ENCODE measurements at regions not wholly inside any gene's neighbourhood (a gene's known extent, or its start where the extent isn't known, plus 50 kb on each side); places are given as distances from the start of the nearest gene placed in this dataset.
"Not testable (repeated sequence)": the region's sequence is repeated elsewhere in the genome, so short reads cannot be mapped to it uniquely, and the experiment has no call there.

DNA sequence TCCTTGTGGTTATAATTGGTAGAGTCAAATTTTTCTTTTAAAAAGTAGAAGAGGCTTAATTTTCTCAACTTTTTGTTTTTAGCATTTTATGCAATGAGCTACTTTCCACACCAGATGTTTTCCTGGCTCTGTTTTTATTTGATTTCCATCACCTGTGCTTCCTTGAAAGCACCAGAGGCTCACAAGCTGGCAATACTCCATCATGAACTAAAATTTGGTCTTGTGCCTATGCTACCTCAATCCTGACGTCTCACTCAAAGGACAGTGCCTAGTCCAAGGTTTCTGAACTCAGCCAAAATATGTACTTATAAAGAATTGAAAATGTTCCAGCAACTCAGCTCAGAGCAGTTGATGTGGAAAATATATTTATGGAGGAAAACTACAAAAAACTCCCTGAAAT is 914.0 kb upstream of the PRKX start:
- no peak overlapping the region for H3K4me3 ChIP-seq
- CTCF ChIA-PET = interaction anchor here (0.5 kb wide), 1 partner anchor 686 kb away, joined by 3 read pairs; no protein-coding TSS in a partner anchor
- H3K27ac ChIP-seq = no peak overlapping the region
- POLR2A ChIA-PET = no interaction called here
- no peak for ATAC-seq
- 0% methylated on average over 1 of the region's 1 CpG for WGBS (ENCODE audit: missing lambda C conversion rate)
- FAIRE-seq = peak; percentile 32
- DNase-seq (ENCODE audit: low read depth in 1 of 2, low spot score in 1 of 2) = no peak
- H3K9me3 ChIP-seq = no peaks in the 10 kb centered on the region
- TF ChIP-seq TFCP2L1 (CRISPR knock-in tag; IDR thresholded peaks at IDR 0.05) = no peak
- TF ChIP-seq NFE2L2 (conservative IDR thresholded peaks at IDR 0.05; ENCODE audit: low read length) = no peak
- no peak for TF ChIP-seq NR3C1 (IDR thresholded peaks at IDR 0.05)
- TF ChIP-seq POLR2AphosphoS2 (conservative IDR thresholded peaks at IDR 0.05; ENCODE audit: low read length) = no peak
- TF ChIP-seq EP300 (IDR thresholded peaks at IDR 0.05) = no peak
- no peak for TF ChIP-seq NPAS2 (CRISPR knock-in tag; IDR thresholded peaks at IDR 0.05; ENCODE audit: borderline replicate concordance)
- TF ChIP-seq MYC (IDR thresholded peaks at IDR 0.05; ENCODE audit: borderline replicate concordance, low read length) = no peak
- no peak for TF ChIP-seq JUNB (IDR thresholded peaks at IDR 0.05)
- TF ChIP-seq HOXB13 (CRISPR knock-in tag; IDR thresholded peaks at IDR 0.05; ENCODE audit: low read depth) = no peak
- no peak for TF ChIP-seq KDM1A (IDR thresholded peaks at IDR 0.05; ENCODE audit: low read depth)
- H3K4me2 ChIP-seq = no peak overlapping the region
- no peaks in the 10 kb centered on the region for H3K4me1 ChIP-seq

DNA sequence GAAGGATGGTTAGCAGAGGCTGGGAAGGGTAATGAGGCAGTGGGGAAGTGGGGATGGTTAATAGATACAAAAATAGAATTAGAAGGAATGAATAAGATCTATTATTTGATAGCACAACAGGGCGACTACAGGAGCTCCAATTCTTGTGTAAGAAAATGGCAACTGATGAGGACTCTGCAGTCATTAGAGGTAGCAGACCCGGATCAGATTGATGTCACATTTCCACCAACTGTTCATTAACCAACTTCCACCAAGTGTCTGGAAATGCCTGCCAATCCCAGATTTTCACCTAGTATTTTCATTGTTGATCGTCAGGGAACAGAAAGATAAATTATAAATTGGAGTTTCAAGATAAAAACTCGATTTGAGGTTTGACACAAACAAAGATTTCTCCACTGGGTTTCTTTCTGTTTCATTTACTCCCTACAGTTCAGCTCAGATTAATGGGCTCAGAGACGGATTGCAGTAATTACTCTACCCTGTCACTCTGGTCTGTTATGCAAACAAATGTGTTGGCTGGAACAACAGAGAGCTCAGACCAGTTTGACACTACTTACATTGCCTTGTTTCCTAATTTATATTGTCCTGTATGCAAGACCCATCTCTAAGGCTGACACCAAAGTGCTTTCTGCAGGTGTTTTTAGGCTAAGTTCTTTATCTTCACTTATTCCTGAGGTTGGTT is 909.2 kb upstream of the PRKX start:
- WGBS (ENCODE audit: missing lambda C conversion rate) = 8% methylated on average over 5 of the region's 5 CpGs
- no peak overlapping the region for H3K27ac ChIP-seq
- FAIRE-seq = peak; percentile 83
- no peak overlapping the region for H3K4me3 ChIP-seq
- no peaks in the 10 kb centered on the region for H3K9me3 ChIP-seq
- H3K4me2 ChIP-seq = no peak overlapping the region
- ChIA-PET POLR2A (no interaction called here), CTCF (no interaction called here)
- no peak for ATAC-seq
- no peaks in the 10 kb centered on the region for H3K4me1 ChIP-seq
- DNase-seq (ENCODE audit: low read depth in 1 of 2, low spot score in 1 of 2) = no peak
- no peak for TF ChIP-seq POLR2AphosphoS2 (conservative IDR thresholded peaks at IDR 0.05; ENCODE audit: low read length)
- TF ChIP-seq RARB (CRISPR knock-in tag; IDR thresholded peaks at IDR 0.05) = no peak

DNA sequence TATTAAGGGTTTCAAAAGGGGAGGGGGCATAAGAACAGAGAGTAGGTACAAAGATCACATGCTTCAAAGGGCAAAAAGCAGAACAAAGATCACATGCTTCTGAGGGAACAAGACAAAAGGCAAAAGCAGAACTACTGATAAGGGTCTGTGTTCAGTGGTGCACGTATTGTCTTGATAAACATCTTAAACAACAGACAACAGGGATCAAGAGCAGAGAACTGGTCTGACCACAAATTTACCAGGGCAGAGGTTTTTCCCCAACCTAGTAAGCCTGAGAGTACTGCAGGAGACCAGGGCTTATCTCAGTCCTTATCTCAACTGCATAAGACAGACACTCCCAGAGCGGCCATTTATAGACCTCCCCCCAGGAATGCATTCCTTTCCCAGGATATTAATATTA is 900.2 kb upstream of the PRKX start:
- DNase-seq (ENCODE audit: low read depth in 1 of 2, low spot score in 1 of 2); ATAC-seq; H3K4me3 ChIP-seq; H3K9me3 ChIP-seq; H3K4me2 ChIP-seq; CTCF ChIA-PET; H3K27ac ChIP-seq; H3K4me1 ChIP-seq; POLR2A ChIA-PET: not testable (repeated sequence)
- 34% methylated on average over 2 of the region's 2 CpGs for WGBS (ENCODE audit: missing lambda C conversion rate)
- FAIRE-seq = peak; percentile 13

DNA sequence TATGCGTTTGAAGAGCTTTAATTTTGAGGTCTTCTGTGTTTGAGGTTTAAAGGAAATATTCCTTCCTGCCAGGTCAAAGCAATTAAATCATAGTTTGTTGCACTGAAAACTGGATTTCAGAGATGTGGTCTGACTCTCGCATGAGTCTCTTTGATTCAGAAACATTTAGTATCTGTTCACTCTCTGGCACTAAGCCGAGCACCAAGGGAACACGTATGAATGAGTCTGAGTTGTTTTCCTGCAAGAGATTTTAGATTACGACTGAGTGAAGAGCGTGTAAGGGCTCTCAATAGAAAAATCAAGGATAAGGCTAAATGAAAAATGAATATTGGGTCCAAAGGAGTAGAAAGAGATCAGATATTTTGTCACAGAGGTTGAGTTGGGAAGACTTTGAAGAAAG is 875.4 kb upstream of the PRKX start:
- H3K4me1 ChIP-seq = no peaks in the 10 kb centered on the region
- TF ChIP-seq ZC3H11A (IDR thresholded peaks at IDR 0.05) (no peak), ZSCAN20 (CRISPR knock-in tag; IDR thresholded peaks at IDR 0.05) (no peak), FOSL2 (IDR thresholded peaks at IDR 0.05) (no peak), FOSL2 (CRISPR knock-in tag; IDR thresholded peaks at IDR 0.05) (no peak), CHD4 (IDR thresholded peaks at IDR 0.05; ENCODE audit: borderline replicate concordance) (no peak), RNF2 (IDR thresholded peaks at IDR 0.05; ENCODE audit: borderline replicate concordance, low read depth) (no peak), RCOR1 (IDR thresholded peaks at IDR 0.05; ENCODE audit: low read depth, low read length) (no peak), RFX5 (IDR thresholded peaks at IDR 0.05) (no peak), CEBPB (IDR thresholded peaks at IDR 0.05) (no peak), NR3C1 (IDR thresholded peaks at IDR 0.05) (no peak), EHF (CRISPR knock-in tag; IDR thresholded peaks at IDR 0.05) (no peak)
- TF ChIP-seq, protein P1, sequence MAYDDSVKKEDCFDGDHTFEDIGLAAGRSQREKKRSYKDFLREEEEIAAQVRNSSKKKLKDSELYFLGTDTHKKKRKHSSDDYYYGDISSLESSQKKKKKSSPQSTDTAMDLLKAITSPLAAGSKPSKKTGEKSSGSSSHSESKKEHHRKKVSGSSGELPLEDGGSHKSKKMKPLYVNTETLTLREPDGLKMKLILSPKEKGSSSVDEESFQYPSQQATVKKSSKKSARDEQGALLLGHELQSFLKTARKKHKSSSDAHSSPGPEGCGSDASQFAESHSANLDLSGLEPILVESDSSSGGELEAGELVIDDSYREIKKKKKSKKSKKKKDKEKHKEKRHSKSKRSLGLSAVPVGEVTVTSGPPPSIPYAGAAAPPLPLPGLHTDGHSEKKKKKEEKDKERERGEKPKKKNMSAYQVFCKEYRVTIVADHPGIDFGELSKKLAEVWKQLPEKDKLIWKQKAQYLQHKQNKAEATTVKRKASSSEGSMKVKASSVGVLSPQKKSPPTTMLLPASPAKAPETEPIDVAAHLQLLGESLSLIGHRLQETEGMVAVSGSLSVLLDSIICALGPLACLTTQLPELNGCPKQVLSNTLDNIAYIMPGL (CRISPR knock-in tag; IDR thresholded peaks at IDR 0.05; ENCODE audit: borderline replicate concordance) = no peak
- H3K9me3 ChIP-seq = no peaks in the 10 kb centered on the region
- ChIA-PET POLR2A (no interaction called here), CTCF (no interaction called here)
- no peak overlapping the region for H3K27ac ChIP-seq
- FAIRE-seq (no peak), DNase-seq (ENCODE audit: low read depth in 1 of 2, low spot score in 1 of 2) (no peak), ATAC-seq (no peak)
- no peak overlapping the region for H3K4me2 ChIP-seq
- 40% methylated on average over 6 of the region's 6 CpGs for WGBS (ENCODE audit: missing lambda C conversion rate)
- no peak overlapping the region for H3K4me3 ChIP-seq

Data from A549 (cell line).